Globus pallidus (tissue), 1 donor: ENCODE measurements at regions not wholly inside any gene's neighbourhood (a gene's known extent, or its start where the extent isn't known, plus 50 kb on each side); places are given as distances from the start of the nearest gene placed in this dataset.

Experiments used
- DNase-seq: peaks from one replicate; pipeline ENCODE4 v3.0.0-alpha.2; 2015; ENCODE audit warnings: low spot score

DNA sequence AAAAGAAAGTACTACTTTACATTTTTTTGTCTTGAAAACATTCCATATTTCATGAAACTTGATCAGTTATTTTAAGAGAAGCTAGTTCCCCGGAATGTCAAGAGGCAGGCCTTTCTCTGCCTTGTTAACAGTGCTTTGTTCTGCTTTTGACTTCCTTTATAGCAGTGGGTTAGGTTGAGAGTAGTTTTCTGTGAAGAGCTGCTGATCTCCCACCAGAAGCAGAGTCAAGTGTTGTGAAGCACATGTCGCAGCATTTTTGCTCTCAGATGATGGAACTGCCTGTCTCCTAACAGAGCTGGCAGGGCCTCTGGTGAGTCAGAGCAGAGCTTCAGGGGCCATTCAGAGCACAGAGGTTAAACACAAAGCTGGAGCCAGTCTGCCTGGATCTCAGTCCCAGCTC, 871.8 kb downstream of the SLC4A3 start:
- no peak for DNase-seq

DNA sequence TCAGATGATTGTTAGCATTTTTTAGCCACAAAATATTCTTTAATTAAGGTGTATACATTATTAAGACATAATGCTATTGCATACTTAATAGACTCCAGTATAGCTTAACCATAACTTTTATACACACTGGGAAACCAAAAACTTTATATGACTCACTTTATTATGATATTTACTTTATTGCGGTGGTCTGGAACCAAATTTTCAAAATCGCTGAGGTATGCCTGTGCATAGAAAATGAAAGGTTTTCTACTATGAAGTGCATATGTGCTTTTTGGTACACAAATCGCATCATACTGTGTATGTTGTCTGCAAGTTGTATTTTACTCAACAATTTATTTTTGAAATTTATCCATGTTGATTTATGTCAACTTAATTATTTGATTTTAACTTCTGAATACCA, 875.1 kb downstream of the SLC4A3 start:
- no peak for DNase-seq

DNA sequence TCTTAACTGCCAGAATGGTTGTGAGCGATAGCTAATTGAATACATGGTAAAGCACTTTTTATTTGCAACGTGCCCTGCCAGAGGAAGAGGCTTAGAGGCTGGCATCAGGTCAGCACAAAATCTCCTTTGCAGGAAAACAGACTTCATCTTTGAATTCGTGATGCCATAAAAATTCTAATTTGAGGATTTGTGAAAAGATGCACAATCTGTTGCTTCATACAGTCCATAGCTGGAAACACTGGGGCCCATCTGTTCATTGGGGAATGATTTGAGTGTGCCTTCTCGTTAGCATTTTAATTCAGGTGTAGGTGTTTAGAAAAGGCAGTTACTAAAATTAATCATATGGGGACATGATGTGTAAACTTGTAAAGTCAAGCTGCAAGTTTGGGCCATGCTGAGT, 876.0 kb downstream of the SLC4A3 start:
- DNase-seq: no peak

DNA sequence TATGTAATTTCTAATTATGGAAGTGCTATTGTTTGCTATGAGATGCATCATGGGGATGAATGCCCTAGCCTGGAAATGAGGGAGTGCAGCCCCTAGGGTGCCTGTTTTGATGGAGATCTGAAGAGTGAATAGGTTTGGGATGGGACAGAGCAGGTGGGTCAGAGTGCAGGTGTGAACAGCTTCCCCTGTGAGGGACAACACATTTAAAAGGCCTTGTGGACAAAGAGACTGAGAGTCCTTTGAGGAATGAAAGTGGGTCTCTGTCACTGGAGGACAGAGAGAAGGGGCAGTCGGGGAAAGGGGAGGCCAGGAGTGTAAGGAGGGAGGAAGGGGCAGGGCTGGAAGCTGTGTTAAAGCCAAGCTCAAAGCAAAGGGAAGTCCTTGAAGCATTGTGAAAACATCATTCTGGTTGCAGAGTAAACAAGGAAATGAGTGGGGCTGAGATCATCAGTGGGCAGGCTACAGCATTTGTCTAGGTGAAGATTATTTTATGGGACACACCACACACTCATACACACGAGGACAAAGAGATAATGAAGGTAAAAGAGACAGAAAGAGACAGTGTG, 877.6 kb downstream of the SLC4A3 start:
- DNase-seq: no peak

DNA sequence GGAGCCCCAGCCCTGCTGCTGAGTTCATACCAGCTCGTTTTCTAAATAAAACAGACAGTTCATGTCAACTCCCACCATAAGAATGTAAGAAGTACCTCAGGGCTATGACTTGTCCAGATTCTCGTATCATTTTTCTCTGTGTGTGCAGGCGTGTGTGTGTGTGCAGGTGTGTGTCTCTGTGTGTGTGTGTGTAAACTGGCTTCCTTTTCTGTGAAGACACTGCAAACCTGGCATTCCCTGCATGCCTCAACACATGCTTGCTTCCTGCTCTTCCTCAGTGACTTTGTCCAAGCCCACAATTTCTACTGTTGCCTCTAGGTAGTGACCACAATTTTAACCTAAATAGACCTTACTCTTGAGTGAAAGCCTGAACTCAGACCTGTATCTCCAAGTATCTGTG, 879.0 kb downstream of the SLC4A3 start:
- no peak for DNase-seq

DNA sequence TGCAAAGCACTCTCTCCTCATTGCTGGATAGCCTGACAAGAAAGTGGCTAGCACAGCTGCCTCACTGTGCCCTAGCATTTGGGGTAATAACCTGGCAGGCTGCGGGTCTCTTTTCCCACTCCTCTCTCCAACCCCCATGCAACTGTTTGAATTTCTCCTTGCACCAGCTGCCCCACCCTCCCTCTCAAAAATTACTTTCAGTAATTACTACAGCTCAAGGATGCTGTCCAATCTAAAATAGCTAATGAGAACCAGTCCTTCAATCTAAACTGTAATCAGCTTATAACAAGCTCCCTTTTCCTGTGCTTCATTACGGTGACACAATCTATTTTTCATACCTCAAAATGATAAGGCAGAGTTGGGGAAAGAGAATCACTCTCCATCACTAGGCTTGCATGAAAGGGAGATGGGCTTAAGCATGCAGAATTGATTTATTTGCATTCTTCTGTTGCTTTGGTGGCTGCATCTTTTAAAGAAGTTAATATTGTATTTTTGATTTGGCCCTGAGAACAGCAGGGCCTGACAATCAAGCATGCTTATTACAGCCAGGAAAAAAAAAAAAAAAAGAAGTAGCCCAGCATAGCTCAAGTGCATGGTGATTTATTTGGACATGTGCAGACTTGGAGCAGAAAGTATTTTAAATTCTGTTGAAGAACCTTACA, 881.8 kb downstream of the SLC4A3 start:
- no peak for DNase-seq

DNA sequence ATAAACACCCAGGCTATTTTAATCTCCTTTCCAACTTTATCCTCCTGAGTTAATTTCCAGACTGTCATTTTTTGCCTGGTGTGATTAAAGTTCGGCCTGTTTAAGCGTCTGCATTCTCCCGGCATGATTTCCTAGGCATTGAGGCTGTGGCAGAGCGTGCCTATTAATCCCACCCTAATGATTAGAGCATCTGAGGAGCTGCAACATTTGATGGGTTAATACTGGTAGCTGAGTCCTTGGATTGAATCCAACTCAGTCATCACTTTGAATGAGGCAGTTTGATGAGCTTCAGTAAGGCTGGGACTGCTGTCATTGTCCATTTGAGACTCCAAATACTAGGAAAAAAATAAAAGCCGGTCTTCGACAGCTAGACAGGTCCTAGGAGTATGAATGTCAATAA, 882.5 kb downstream of the SLC4A3 start:
- DNase-seq: no peak

DNA sequence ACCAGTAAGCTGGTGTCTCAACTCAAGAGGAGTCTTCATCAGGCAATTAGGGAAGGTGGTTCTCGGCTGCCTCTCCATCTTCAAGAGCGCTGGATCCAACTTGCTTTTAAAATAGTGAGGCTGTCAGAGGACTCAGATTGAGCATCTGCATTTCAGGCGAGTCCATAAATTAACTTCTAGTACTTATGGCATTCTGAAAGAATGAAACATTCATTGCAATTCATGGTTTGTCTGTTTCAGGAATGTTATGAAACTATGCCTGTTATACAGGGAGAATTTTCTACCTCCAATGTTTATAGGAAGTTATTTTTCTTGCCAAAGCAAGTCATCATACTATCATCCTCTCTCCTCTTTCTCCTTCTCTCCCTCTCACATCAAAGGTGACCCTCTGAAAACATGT, 883.2 kb downstream of the SLC4A3 start:
- no peak for DNase-seq

DNA sequence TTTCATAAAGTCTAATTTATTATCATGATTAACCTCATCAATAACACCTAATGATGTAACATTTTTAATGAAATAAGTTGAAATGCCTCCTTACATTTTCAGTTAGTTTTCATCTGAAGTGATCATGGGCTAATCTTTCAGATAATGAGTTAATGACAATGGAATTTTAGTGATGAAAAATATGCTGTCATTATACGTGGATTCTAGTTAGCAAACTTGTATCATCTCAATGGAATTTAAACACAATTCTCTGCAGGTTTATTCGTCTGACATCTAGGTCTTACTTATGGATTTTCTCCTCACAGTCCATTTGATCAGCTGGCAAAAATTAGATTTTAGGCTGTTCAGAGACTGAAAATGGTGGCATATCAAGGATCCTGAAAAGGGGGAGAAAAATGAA, 885.0 kb downstream of the SLC4A3 start:
- no peak for DNase-seq

DNA sequence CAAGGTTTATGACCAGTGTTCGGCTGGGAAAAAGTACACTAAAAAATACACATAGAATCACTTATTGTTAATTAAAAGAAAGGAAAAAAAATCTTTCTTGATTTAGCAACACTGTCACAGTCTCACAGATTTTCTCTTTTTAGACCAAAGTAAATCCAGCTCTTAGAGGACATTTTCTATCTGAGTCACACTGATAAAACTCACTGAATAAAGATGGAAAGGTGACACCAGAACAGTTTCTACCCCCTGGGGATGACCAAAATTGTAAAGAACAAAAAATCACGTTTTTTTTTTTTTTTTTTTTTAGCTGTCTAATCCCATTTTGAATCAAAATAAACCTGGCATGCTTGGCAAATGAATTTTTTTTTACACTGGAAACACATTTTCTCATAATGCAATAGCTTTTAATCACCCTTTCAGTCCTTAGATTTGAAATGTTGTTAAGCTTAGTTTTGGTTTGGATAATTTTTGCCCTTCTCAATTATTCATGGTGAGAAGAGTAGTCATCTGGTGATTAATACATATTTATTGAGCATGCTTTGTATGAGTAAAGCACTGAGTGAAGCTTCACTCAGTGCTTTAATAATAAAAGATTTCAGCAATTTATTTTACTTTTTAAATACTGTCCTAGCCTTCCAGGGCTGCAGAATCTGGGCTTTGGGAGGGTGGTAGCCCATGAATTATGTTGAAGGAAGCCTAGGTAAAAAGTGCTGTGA, 886.3 kb downstream of the SLC4A3 start:
- no peak for DNase-seq

DNA sequence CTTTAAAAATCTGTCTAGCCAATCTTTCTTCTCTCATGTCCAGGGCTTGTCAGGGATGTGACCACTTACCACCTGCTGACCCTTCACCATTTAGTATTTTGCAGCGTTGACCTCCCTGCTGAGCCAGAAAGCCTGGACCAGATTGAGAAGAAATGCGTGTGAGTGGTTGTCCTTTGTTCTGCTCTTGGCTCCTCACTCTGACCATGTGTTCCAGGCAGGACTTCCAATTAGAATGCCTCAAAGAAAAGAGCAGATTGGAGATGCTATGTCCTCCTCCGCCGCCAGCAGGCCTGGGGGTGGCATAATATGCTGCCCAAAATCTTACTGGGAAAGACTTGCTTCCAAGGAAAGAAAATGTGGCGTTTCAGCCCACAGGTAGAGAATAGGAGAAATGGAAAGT, 894.1 kb downstream of the SLC4A3 start:
- DNase-seq: no peak

DNA sequence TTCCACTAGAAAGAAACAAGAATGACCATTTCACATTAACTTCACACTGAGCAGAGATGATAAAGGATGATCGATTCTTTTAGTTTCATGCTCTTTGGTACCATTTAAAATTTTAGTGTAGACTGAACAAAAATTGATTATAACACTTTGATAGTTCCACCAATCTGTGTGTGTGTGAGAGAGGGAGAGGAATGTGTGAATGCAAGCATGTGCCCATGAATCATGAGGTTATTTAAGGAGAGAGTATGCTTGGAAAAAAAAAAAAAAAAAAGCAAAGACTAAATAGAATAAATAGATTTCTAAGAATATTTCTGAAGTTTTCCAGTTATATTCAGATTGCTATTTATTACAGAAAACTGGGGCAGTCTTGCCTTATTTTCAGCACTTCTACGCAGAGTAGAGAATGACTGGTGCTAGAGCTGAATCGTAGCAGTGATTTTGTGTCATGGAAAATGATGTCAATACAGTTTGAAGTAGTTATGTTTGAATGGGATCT, 900.8 kb downstream of the SLC4A3 start:
- no peak for DNase-seq

DNA sequence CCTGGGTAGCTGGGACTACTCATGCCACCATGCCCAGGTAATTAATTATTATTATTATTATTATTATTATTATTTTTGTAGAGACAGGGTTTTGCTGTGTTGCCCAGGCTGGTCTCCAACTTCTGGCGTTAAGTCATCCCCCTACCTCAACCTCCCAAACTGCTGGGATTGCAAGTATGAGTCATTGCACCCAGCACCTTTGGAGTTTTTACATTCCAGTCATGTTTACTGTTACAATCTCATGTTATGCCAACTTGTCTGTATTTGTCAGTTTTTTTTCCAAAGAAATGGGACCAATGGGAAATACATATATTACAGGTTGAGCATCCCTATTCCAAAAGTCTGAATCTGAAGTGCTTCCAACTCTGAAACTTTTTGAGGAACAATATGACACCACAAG, 903.8 kb downstream of the SLC4A3 start:
- no peak for DNase-seq

DNA sequence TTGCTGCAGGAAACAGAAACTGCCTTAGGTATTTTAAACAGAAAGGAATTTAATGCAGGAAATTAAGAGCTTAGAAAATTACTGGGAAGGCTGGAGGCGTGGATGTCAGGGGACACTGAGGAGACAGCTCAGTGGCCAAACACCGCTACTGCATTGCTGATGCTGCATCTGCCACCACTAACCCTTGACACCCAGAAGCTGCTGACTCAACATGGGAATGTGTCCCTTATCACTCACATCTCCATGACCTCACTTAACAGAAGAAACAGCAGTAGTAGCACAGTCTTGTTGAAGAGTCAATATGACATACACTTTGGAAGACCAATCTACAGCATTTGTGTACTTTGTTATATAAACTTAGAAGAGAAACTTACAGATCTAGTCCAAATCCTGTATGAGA, 906.1 kb downstream of the SLC4A3 start:
- no peak for DNase-seq

DNA sequence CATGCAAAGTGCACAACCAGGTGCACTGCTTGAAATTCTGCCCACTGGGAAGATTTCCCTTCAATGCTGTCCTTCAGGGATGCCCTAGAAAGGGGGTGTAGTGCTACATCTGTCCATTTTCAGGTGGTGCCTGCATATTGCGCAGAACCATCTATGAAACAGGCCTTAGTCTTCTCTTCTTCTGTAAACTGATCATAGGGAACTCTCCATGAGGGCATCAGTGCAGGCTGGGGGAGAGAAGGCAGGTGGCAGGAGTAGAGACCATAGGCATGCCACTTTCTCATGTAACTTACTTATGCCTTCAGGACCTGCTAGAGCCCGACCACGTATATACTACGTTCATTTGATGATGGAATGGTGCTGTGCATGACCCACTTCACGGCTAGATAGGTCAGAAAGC, 912.1 kb downstream of the SLC4A3 start:
- DNase-seq: no peak

DNA sequence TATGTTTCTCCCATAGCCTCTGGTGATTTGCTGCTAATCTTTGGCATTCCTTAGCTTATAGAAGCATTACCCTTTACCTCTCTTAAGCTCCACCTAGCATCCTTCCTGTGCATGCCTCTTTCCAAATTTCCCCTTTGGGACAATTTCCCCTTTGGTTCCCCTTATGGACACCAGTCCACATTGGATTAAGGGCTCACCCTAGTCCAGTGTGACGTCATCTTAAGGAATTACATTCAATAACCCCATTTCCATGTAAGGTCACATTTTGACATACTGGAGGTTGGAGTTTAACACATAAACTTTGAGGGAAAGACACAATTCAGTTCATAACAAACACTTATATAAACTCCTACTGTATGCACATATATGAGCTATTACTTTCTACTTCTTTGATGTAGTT, 916.6 kb downstream of the SLC4A3 start:
- no peak for DNase-seq

DNA sequence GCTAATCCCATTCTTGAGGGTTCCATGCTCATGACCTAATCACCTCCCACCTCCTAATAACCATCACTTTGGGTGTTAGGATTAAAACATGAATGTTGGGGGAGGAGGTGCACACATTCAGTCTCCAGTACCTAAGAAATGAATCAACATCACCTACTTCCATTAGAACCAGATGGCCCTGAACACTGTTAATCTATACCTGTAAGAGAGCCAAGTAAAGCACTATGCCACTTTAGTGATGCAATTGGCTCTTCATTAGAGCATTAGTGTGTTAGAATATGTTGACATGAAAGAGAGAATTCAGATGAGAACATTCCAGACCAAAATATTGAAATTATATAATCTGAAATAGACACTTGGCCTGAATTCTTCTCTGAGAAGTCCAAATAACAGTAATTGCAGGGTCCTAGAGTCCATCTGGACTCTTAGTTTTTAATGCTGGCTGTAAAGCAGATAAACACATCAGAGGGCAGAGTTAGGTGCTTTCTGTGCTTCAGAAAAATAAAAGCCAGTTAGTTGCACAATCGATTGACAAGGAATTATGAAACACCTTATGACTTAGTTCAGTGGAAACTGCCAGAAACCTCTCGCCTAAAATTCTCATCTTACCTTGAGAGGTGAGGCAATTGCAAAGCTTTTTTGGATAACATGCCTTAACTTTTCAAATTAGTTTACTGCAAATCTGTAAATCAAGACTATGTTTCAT, 923.7 kb downstream of the SLC4A3 start:
- no peak for DNase-seq

DNA sequence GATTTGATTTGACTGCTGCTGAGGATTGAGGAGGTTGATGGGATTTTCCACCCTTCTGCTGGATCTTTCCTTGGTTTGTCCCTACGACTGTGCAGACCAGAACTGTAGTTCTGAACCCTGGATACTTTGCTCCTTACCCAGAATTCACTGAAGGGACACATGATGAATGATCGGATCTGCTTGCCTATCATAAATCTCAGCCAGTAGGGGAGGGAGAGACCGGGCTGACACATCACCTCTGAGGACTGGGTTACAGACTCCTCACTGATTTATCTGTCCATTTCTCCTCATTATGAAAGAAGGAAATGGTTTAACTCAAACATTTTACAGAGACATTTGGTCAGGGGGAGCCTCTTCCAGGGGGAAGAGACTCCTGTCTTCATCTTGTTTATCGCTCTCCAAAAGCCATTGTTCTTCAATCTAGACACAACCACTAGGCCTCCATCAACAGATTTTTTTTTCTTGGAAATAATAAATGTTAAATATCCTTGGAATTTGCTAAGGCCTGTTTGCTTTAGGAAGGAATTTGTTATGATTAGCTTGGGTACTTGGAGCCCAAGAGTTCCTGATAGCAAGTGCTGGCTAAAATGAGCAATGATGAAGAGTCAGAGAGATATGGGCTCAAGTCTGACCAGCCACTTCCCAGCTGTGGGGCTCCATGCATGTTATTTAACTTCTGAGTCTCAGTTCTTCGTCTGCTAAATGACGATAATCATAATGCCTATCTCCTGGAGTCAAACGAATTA, 925.5 kb downstream of the SLC4A3 start:
- DNase-seq: no peak

DNA sequence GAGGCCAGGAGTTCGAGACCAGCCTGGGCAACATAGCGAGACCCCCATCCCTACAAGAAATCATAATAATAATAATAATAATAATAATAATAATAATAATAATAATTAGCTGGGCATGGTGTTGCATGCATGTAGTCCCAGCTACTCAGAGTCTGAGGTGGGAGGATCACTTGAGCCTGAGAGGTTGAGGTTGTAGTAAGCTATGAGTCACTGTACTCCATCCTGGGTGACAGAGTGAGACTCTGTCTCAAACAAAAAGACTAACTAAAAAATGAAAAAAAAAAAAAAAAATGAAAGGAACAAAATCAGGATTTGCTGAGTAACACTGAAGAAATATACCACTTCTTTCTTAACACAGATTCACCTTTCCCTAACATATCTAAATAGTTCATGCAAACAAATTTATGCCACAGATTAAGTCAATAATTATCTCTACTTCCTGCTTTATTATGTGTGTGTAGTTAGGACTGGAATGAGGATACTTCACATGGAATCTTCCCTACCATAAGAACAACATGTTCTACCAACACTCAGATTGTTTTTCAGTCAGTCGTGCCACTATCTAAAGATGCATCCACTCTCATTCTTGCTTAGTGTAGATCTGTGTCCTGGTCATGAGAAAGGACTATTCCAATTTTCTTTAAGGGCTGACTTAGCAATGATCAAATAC, 928.7 kb downstream of the SLC4A3 start:
- DNase-seq: no peak

DNA sequence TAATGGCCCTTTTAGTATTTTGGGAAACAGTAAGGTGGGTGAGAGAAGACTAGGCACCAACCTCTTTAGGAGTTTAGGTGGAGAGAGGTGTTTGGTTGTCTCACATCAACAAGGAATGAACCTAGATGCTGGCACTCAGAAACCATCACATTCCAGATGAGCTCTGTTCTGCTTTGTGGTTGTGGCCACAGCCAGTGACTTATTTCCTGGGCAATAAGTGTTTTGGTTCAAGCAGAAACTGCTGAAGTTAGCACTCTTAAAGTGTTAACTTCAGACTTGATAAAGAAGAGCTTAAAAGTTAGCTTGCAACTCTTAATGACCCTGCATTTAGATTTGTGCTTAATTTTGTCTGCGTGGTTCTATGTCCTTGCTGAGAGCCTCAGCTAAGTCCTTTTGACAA, 929.2 kb downstream of the SLC4A3 start:
- DNase-seq: no peak

DNA sequence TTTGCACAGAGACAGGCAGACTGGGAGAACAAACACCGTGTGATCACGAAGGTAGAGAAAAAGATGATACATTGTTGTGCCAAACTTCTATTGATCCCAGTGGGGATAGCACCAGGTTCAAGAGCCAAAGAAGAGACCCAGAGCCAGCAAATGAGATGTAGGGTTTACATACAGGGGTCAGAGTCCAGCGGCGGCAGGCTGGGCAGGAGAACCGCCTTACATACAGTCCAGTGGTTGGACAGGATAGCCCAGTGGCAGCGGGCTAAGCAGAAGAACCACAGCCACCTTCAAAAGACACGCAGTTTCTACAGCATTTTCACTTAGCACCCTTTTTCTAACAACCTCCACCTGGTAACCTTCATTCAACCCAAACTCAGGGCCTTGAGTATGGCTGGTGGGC, 932.8 kb downstream of the SLC4A3 start:
- DNase-seq: no peak
